Stomach (tissue), 8 donors: ENCODE measurements at regions not wholly inside any gene's neighbourhood (a gene's known extent, or its start where the extent isn't known, plus 50 kb on each side); places are given as distances from the start of the nearest gene placed in this dataset.

Experiments used
- DNase-seq, 2 donors: peaks; one replicate each; pipeline versions ENCODE4 v3.0.0 to v3.0.0-alpha.2; 2013 to 2019
- H3K27ac ChIP-seq, 5 donors: fragments of 200-600 bp in 4 of 5; sonication (generic) in 4 of 5; one replicate each; pipeline ENCODE4 v1.5.1; 2013 to 2019; ENCODE audit warnings: mild to moderate bottlenecking in 1 of 5, moderate library complexity in 1 of 5
- H3K27me3 ChIP-seq, 3 donors: fragments of 200-600 bp; sonication (generic); one replicate each; pipeline ENCODE4 v1.5.1; 2017 to 2019; ENCODE audit warnings: mixed run types in 1 of 3
- H3K36me3 ChIP-seq, 4 donors: fragments of 200-600 bp; sonication (generic); 1 replicate in 3 of 4; 2 replicates in 1 of 4; pipeline ENCODE4 v1.5.1; 2016 to 2019
- H3K4me1 ChIP-seq, 4 donors: fragments of 200-600 bp; sonication (generic); one replicate each; pipeline ENCODE4 v1.5.1; 2016 to 2019
- H3K4me3 ChIP-seq, 4 donors: fragments of 200-600 bp; sonication (generic) in 3 of 4; one replicate each; pipeline ENCODE4 v1.5.1; 2016 to 2019; ENCODE audit warnings: mild to moderate bottlenecking in 1 of 4
- H3K9me3 ChIP-seq, 4 donors: fragments of 200-600 bp; sonication (generic); one replicate each; pipeline ENCODE4 v1.5.1; 2016 to 2019
- EP300 ChIP-seq: sonication (generic); formaldehyde crosslinking; IDR thresholded peaks from one replicate; pipeline ENCODE4 v1.6.1; 2017; ENCODE audit warnings: antibody characterized with exemption
- POLR2A ChIP-seq, 4 donors: fragments of 450-650 bp; IDR thresholded peaks; one replicate each; pipeline ENCODE4 v1.6.1; 2016; ENCODE audit warnings: antibody characterized with exemption in 4 of 4, control low read depth in 2 of 4, mild to moderate bottlenecking in 1 of 4, moderate library complexity in 1 of 4
- POLR2AphosphoS5 ChIP-seq, 3 donors: sonication (generic); formaldehyde crosslinking; IDR thresholded peaks; one replicate each; pipeline ENCODE4 v1.6.1; 2016; ENCODE audit warnings: antibody characterized with exemption in 3 of 3
- WGBS, 5 donors: extraction: QIAGEN DNeasy Blood & Tissue Kit in 3 of 5; methylation state at CpG; one replicate each; pipeline versions ENCODE4 v1.1.5 to v1.1.7; 2013 to 2018; 5-methylcytosine and 5-hydroxymethylcytosine counted together
- intact Hi-C: fragments of 100-400 bp; cut with DNase I; formaldehyde crosslinking; loops from one replicate; pipeline ENCODE4 v1.15.1; 2023; ENCODE audit warnings: low total_unique reads
- TF ChIP-seq, protein P1 (sequence below), 7 experiments: fragments of 450-650 bp in 4 of 7; fragments of 200-600 bp in 3 of 7; sonication (generic) in 3 of 7; IDR thresholded peaks; one replicate each; pipeline ENCODE4 v1.5.1; 2016 to 2019; ENCODE audit warnings: antibody characterized with exemption in 7 of 7, control low read depth in 2 of 7, mild to moderate bottlenecking in 1 of 7
- donor health status: healthy with polysubstance abuse.
- donor health status: Bipolar disorder and iron deficiency.
- donor health status: healthy.

DNA sequence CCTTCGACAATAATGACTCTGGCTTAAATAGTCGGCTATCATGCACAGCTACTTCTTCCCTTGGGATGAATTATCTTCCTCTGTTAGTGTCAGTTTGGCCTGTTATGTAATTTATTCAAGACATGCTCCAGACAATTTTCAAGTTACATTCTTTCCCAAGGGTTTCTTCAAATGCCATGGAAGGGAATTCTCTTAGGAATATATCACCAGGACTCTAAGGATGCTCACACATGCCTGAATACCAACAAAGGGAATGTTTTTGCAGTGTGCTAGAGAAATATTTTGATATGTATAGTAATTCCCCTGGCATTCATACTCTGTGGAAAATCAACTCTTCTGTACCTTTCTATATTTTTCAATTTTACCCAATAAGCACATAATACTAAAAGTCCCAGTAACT is 286.0 kb upstream of the KYNU start:
- Histone ChIP-seq H3K27ac (no peak overlapping the region), H3K36me3 (no peaks in the 10 kb centered on the region), H3K27me3 (no peaks in the 10 kb centered on the region), H3K4me3 (no peak overlapping the region), H3K4me1 (no peaks in the 10 kb centered on the region), H3K9me3 (no peaks in the 10 kb centered on the region)
- intact Hi-C loops = no loop called here
- no peak for TF ChIP-seq POLR2A (IDR thresholded peaks at IDR 0.05)
- no peak for TF ChIP-seq POLR2AphosphoS5 (IDR thresholded peaks at IDR 0.05)
- TF ChIP-seq EP300 = no peak
- TF ChIP-seq, protein P1, sequence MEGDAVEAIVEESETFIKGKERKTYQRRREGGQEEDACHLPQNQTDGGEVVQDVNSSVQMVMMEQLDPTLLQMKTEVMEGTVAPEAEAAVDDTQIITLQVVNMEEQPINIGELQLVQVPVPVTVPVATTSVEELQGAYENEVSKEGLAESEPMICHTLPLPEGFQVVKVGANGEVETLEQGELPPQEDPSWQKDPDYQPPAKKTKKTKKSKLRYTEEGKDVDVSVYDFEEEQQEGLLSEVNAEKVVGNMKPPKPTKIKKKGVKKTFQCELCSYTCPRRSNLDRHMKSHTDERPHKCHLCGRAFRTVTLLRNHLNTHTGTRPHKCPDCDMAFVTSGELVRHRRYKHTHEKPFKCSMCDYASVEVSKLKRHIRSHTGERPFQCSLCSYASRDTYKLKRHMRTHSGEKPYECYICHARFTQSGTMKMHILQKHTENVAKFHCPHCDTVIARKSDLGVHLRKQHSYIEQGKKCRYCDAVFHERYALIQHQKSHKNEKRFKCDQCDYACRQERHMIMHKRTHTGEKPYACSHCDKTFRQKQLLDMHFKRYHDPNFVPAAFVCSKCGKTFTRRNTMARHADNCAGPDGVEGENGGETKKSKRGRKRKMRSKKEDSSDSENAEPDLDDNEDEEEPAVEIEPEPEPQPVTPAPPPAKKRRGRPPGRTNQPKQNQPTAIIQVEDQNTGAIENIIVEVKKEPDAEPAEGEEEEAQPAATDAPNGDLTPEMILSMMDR (IDR thresholded peaks at IDR 0.05) = no peak
- 79 to 96% (median 86%) methylated on average over 2 of the region's 2 CpGs for WGBS, 5 donors
- no peak for DNase-seq

GRCh38 chr2:142588269-142588668 is 289.2 kb upstream of the KYNU start:
- no peaks in the 10 kb centered on the region for H3K27me3 ChIP-seq
- WGBS, 5 donors = 70 to 90% (median 83%) methylated on average over 1 of the region's 1 CpG
- no peaks in the 10 kb centered on the region for H3K9me3 ChIP-seq
- intact Hi-C loops = no loop called here
- no peaks in the 10 kb centered on the region for H3K4me1 ChIP-seq
- H3K27ac ChIP-seq = no peak overlapping the region
- no peak overlapping the region for H3K4me3 ChIP-seq
- TF ChIP-seq POLR2A (IDR thresholded peaks at IDR 0.05) = no peak
- TF ChIP-seq, protein P1 (IDR thresholded peaks at IDR 0.05) = no peak
- TF ChIP-seq EP300 = no peak
- no peak for TF ChIP-seq POLR2AphosphoS5 (IDR thresholded peaks at IDR 0.05)
- no peaks in the 10 kb centered on the region for H3K36me3 ChIP-seq
- no peak for DNase-seq

- Histone ChIP-seq H3K27ac (no peak overlapping the region), H3K4me3 (no peak overlapping the region), H3K9me3 (no peaks in the 10 kb centered on the region), H3K27me3 (no peaks in the 10 kb centered on the region), H3K36me3 (no peaks in the 10 kb centered on the region), H3K4me1 (no peaks in the 10 kb centered on the region)
- 48 to 58% (median 52%) methylated on average over 5 of the region's 5 CpGs for WGBS, 5 donors
- intact Hi-C loops = no loop called here
- TF ChIP-seq POLR2A (IDR thresholded peaks at IDR 0.05) = no peak
- TF ChIP-seq, protein P1 (IDR thresholded peaks at IDR 0.05) = no peak
- no peak for TF ChIP-seq EP300
- TF ChIP-seq POLR2AphosphoS5 (IDR thresholded peaks at IDR 0.05) = no peak
- no peak for DNase-seq
Observed at GRCh38 chr2:142586693-142587580, 290.5 kb upstream of the KYNU start.

- no peak for TF ChIP-seq POLR2AphosphoS5 (IDR thresholded peaks at IDR 0.05)
- TF ChIP-seq, protein P1 (IDR thresholded peaks at IDR 0.05) = no peak
- TF ChIP-seq EP300 = no peak
- TF ChIP-seq POLR2A (IDR thresholded peaks at IDR 0.05) = no peak
- 73 to 85% (median 75%) methylated on average over 2 of the region's 2 CpGs for WGBS, 5 donors
- intact Hi-C loops = no loop called here
Observed at GRCh38 chr2:142585785-142586184, 291.7 kb upstream of the KYNU start.

More at GRCh38 chr2:142585785-142586184, 291.7 kb upstream of the KYNU start:
- no peaks in the 10 kb centered on the region for H3K9me3 ChIP-seq
- no peaks in the 10 kb centered on the region for H3K36me3 ChIP-seq
- DNase-seq = no peak
- H3K4me3 ChIP-seq = no peak overlapping the region
- H3K27ac ChIP-seq = no peak overlapping the region
- H3K27me3 ChIP-seq = no peaks in the 10 kb centered on the region
- H3K4me1 ChIP-seq = no peaks in the 10 kb centered on the region
